ENCODE measurements at regions not wholly inside any gene's neighbourhood (a gene's known extent, or its start where the extent isn't known, plus 50 kb on each side); places are given as distances from the start of the nearest gene placed in this dataset.

GRCh38 chr4:157689476-157689875, 468.9 kb downstream of the GRIA2 start:
- TF ChIP-seq POLR2AphosphoS5 (IDR thresholded peaks at IDR 0.05; ENCODE audit: borderline replicate concordance, low read depth, low read length): no peak
- no peak for TF ChIP-seq EZH2 (IDR thresholded peaks at IDR 0.05)

Data from SK-N-MC (cell line).